IMR-90 (cell line): ENCODE measurements at regions not wholly inside any gene's neighbourhood (a gene's known extent, or its start where the extent isn't known, plus 50 kb on each side); places are given as distances from the start of the nearest gene placed in this dataset.

Source experiments
- ATAC-seq: fragments of 200-7000 bp; cut with Tn5 transposase; 2 replicates; pipeline ENCODE4 v1.9.1; 2020; ENCODE audit warnings: low read depth, mild to moderate bottlenecking, moderate library complexity
- BruUV-seq: library from RNA; stranded (reverse); fragments of 400-500 nt; replicated peaks from 2 replicates; lab custom pipeline; 2021; lab: Mats Ljungman, UMichigan
- CTCF ChIA-PET: fragments of 300-600 bp; formaldehyde crosslinking; extraction: SDS; loops from one replicate; lab custom pipeline; 2021; ENCODE audit warnings: antibody characterized with exemption; lab: Yijun Ruan, JAX
- POLR2A ChIA-PET: fragments of 300-600 bp; sonication (Branson Sonifier 250); formaldehyde crosslinking; loops from one replicate; lab custom pipeline; 2022; ENCODE audit warnings: antibody characterized with exemption; ENCODE audit not compliant: unreplicated experiment; lab: Charles Lee
- DNase-seq: peaks from one replicate; pipeline ENCODE4 v3.0.0; 2013
- H2AFZ ChIP-seq: replicated peaks from 2 replicates; pipeline ENCODE3; 2013; ENCODE audit warnings: low read length, mild to moderate bottlenecking; ENCODE audit not compliant: poor library complexity
- H2AK5ac ChIP-seq: 2 replicates; pipeline ENCODE4 v1.6.1; 2013; ENCODE audit warnings: low read depth, low read length, inconsistent platforms
- H2AK9ac ChIP-seq: replicated peaks from 2 replicates; pipeline ENCODE3; 2013; ENCODE audit warnings: mild to moderate bottlenecking, low read depth, low read length, moderate library complexity; ENCODE audit not compliant: poor library complexity
- H2BK120ac ChIP-seq: 2 replicates; pipeline ENCODE4 v1.6.1; 2013; ENCODE audit warnings: low read depth, low read length, inconsistent platforms
- H2BK15ac ChIP-seq: 3 replicates; pipeline ENCODE4 v1.6.1; 2013; ENCODE audit warnings: low read depth, low read length, inconsistent platforms
- H2BK20ac ChIP-seq: 2 replicates; pipeline ENCODE4 v1.6.1; 2013; ENCODE audit warnings: low read depth, mild to moderate bottlenecking, inconsistent platforms, low read length, moderate library complexity
- H2BK5ac ChIP-seq: 2 replicates; pipeline ENCODE4 v1.6.1; 2013; ENCODE audit warnings: mild to moderate bottlenecking, low read depth, low read length, inconsistent platforms; ENCODE audit not compliant: poor library complexity, severe bottlenecking
- H3K14ac ChIP-seq: replicated peaks from 2 replicates; pipeline ENCODE4 v1.6.1; 2013; ENCODE audit warnings: low read depth, low read length, inconsistent platforms
- H3K18ac ChIP-seq: 2 replicates; pipeline ENCODE4 v1.6.1; 2013; ENCODE audit warnings: low read depth, low read length, control low read depth
- H3K23ac ChIP-seq: 2 replicates; pipeline ENCODE4 v1.6.1; 2013; ENCODE audit warnings: low read depth, low read length, inconsistent platforms
- H3K27ac ChIP-seq: 2 replicates; pipeline ENCODE4 v1.5.1; 2013; ENCODE audit warnings: mild to moderate bottlenecking, control low read depth, low read length; ENCODE audit not compliant: insufficient read depth
- H3K27me3 ChIP-seq: 2 replicates; pipeline ENCODE4 v1.6.1; 2013; ENCODE audit warnings: low read length; ENCODE audit not compliant: control insufficient read depth, insufficient read depth
- H3K36me3 ChIP-seq: 2 replicates; pipeline ENCODE4 v1.6.1; 2013; ENCODE audit warnings: low read length, mixed read lengths; ENCODE audit not compliant: control insufficient read depth, insufficient read depth
- H3K4ac ChIP-seq: 2 replicates; pipeline ENCODE4 v1.6.1; 2013; ENCODE audit warnings: low read depth, low read length, inconsistent platforms
- H3K4me1 ChIP-seq: 2 replicates; pipeline ENCODE4 v1.6.1; 2013; ENCODE audit warnings: low read length, mixed read lengths; ENCODE audit not compliant: control insufficient read depth, insufficient read depth
- H3K4me2 ChIP-seq: 2 replicates; pipeline ENCODE4 v1.6.1; 2013; ENCODE audit warnings: low read depth, mild to moderate bottlenecking, control low read depth, low read length, moderate library complexity
- H3K4me3 ChIP-seq: 2 replicates; pipeline ENCODE4 v1.5.1; 2013; ENCODE audit warnings: low read depth, mild to moderate bottlenecking, control low read depth, low read length, moderate library complexity; ENCODE audit not compliant: insufficient read depth
- H3K56ac ChIP-seq: 2 replicates; pipeline ENCODE4 v1.6.1; 2013; ENCODE audit warnings: low read length, inconsistent platforms; ENCODE audit not compliant: insufficient read depth; ENCODE audit errors: extremely low read depth
- H3K79me1 ChIP-seq, 2 experiments: 2 replicates each; pipeline ENCODE4 v1.6.1; 2013; ENCODE audit warnings: low read length in 2 of 2, inconsistent platforms in 1 of 2, low read depth in 1 of 2
- H3K9ac ChIP-seq: 2 replicates; pipeline ENCODE4 v1.6.1; 2013; ENCODE audit warnings: low read depth, low read length, control low read depth
- H3K9me1 ChIP-seq: 2 replicates; pipeline ENCODE4 v1.6.1; 2013; ENCODE audit warnings: low read length, inconsistent platforms; ENCODE audit not compliant: insufficient read depth
- H3K9me3 ChIP-seq: 2 replicates; pipeline ENCODE4 v1.6.1; 2013; ENCODE audit warnings: low read length; ENCODE audit not compliant: control insufficient read depth, insufficient read depth
- H4K20me1 ChIP-seq: 2 replicates; pipeline ENCODE4 v1.6.1; 2013; ENCODE audit warnings: low read length, inconsistent platforms; ENCODE audit not compliant: insufficient read depth
- H4K5ac ChIP-seq: 2 replicates; pipeline ENCODE4 v1.6.1; 2013; ENCODE audit warnings: mild to moderate bottlenecking, low read depth, low read length, control low read depth
- H4K8ac ChIP-seq, 2 experiments: 2 replicates each; pipeline ENCODE4 v1.6.1; 2013; ENCODE audit warnings: low read depth in 2 of 2, low read length in 2 of 2, control low read depth in 1 of 2, inconsistent platforms in 1 of 2
- H4K91ac ChIP-seq: 2 replicates; pipeline ENCODE4 v1.6.1; 2013; ENCODE audit warnings: low read depth, low read length, inconsistent platforms; ENCODE audit not compliant: insufficient read depth
- CEBPB ChIP-seq: IDR thresholded peaks from 2 replicates; pipeline ENCODE4 v1.6.1; 2012; ENCODE audit warnings: low read depth, low read length, improper control_type of control experiment
- CHD1 ChIP-seq: IDR thresholded peaks from 2 replicates; pipeline ENCODE4 v1.6.1; 2012; ENCODE audit warnings: low read depth, low read length, improper control_type of control experiment
- ELK1 ChIP-seq: fragments of 150-350 bp; IDR thresholded peaks from 2 replicates; pipeline ENCODE4 v1.6.1; 2016; ENCODE audit warnings: low read depth, mild to moderate bottlenecking, low read length, moderate library complexity, borderline replicate concordance
- FOS ChIP-seq: fragments of 150-350 bp; IDR thresholded peaks from 2 replicates; pipeline ENCODE4 v1.6.1; 2016; ENCODE audit warnings: low read depth, low read length
- MAFK ChIP-seq: IDR thresholded peaks from 2 replicates; pipeline ENCODE4 v1.6.1; 2012; ENCODE audit warnings: low read depth, low read length, improper control_type of control experiment
- MAZ ChIP-seq: IDR thresholded peaks from 2 replicates; pipeline ENCODE4 v1.6.1; 2012; ENCODE audit warnings: low read depth, mild to moderate bottlenecking, low read length, improper control_type of control experiment, moderate library complexity, borderline replicate concordance
- MXI1 ChIP-seq: IDR thresholded peaks from 2 replicates; pipeline ENCODE4 v1.6.1; 2012; ENCODE audit warnings: low read depth, mild to moderate bottlenecking, low read length, moderate library complexity, borderline replicate concordance
- POLR2A ChIP-seq: IDR thresholded peaks from 2 replicates; pipeline ENCODE4 v1.6.1; 2012; ENCODE audit warnings: mild to moderate bottlenecking, low read depth, low read length
- RCOR1 ChIP-seq: IDR thresholded peaks from 2 replicates; pipeline ENCODE4 v1.6.1; 2012; ENCODE audit warnings: mild to moderate bottlenecking, low read length, improper control_type of control experiment; ENCODE audit not compliant: insufficient replicate concordance
- WGBS, 2 experiments: methylation state at CpG; one replicate each; pipeline versions ENCODE4 v1.1.5 to v1.1.7; 2013; ENCODE audit warnings: missing lambda C conversion rate in 2 of 2; ENCODE audit not compliant: insufficient read length in 1 of 2; ENCODE audit errors: extremely low coverage in 2 of 2; 5-methylcytosine and 5-hydroxymethylcytosine counted together
- dilution Hi-C: fragments of 300-500 bp; cut with HindIII; formaldehyde crosslinking; loops from one replicate; pipeline ENCODE4 v1.14.3; 2018; ENCODE audit warnings: low sequenced_read_pairs; ENCODE audit not compliant: unreplicated experiment
- in situ Hi-C: fragments of 300-500 bp; cut with MboI; formaldehyde crosslinking; loops from 3 replicates; pipeline ENCODE4 v1.14.3; 2019; ENCODE audit warnings: low sequenced_read_pairs, inconsistent platforms, mixed read lengths
- intact Hi-C: fragments of 100-400 bp; cut with micrococcal nuclease; formaldehyde crosslinking; loops from 2 replicates; pipeline ENCODE4 v1.10.0; 2022

- H2AFZ ChIP-seq = peak overlapping the region; percentile 66
- peak overlapping the region; percentile 32; the same call in 1 of the 2 replicates for H3K4ac ChIP-seq
- DNase-seq (peak; percentile 10), ATAC-seq (peak; percentile 43)
- dilution Hi-C loops = no loop called here
- H4K5ac ChIP-seq = peak overlapping the region; percentile 9
- intact Hi-C loops = no loop called here
- peak overlapping the region; percentile 46 for H2BK5ac ChIP-seq
- peaks cover 5% of the 10 kb centered on the region for H3K9me1 ChIP-seq
- H3K18ac ChIP-seq = peak overlapping the region; percentile 10; the same call in 1 of the 2 replicates
- peak overlapping the region; percentile 18; the same call in 1 of the 2 replicates for H3K4me3 ChIP-seq
- no peaks in the 10 kb centered on the region for H4K20me1 ChIP-seq
- H4K8ac ChIP-seq = peak overlapping the region; percentile 15 to 41
- peak overlapping the region; percentile 58 for H2BK20ac ChIP-seq
- TF ChIP-seq CHD1 (no peak), MAFK (no peak), FOS (no peak), POLR2A (no peak), CEBPB (no peak), MAZ (no peak), ELK1 (no peak), RCOR1 (no peak), MXI1 (no peak)
- peak overlapping the region; percentile 93 for H3K4me2 ChIP-seq
- peak overlapping the region; percentile 56; the same call in 2 of the 3 replicates for H2BK15ac ChIP-seq
- no peaks in the 10 kb centered on the region for H3K27me3 ChIP-seq
- H3K79me1 ChIP-seq = no peaks in the 10 kb centered on the region
- H4K91ac ChIP-seq = peak overlapping the region; percentile 1; the same call in 1 of the 2 replicates
- peak overlapping the region; percentile 40 for H3K9ac ChIP-seq
- 0 out of 2 replicates have a peak overlapping the region, but pooled peaks have one; percentile 1 for H2AK5ac ChIP-seq
- no peaks in the 10 kb centered on the region for H3K36me3 ChIP-seq
- 23% methylated on average over 4 of the region's 4 CpGs; no CpG with 5 or more reads in 1 of the 2 experiments for WGBS, 2 experiments
- peaks cover 7% of the 10 kb centered on the region for H3K4me1 ChIP-seq
- H3K14ac ChIP-seq = peak overlapping the region; percentile 57
- H3K27ac ChIP-seq = peak overlapping the region; percentile 19; the same call in 1 of the 2 replicates
- H3K23ac ChIP-seq = peak overlapping the region; percentile 52
- H2AK9ac ChIP-seq = no peak overlapping the region
- POLR2A ChIA-PET = no interaction called here
- peak overlapping the region; percentile 12; the same call in 1 of the 2 replicates for H3K56ac ChIP-seq
- CTCF ChIA-PET = interaction anchor here (1.3 kb wide), 1 partner anchor 92 kb away, joined by 3 read pairs; no protein-coding TSS in a partner anchor
- H2BK120ac ChIP-seq = peak overlapping the region; percentile 74
- BruUV-seq = no TSS peak
- in situ Hi-C loops = no loop called here
- H3K9me3 ChIP-seq = no peaks in the 10 kb centered on the region
Observed at GRCh38 chr2:150640039-150640438, 152.6 kb upstream of the RND3 start.
